ENCODE measurements at regions not wholly inside any gene's neighbourhood (a gene's known extent, or its start where the extent isn't known, plus 50 kb on each side); places are given as distances from the start of the nearest gene placed in this dataset.

DNA sequence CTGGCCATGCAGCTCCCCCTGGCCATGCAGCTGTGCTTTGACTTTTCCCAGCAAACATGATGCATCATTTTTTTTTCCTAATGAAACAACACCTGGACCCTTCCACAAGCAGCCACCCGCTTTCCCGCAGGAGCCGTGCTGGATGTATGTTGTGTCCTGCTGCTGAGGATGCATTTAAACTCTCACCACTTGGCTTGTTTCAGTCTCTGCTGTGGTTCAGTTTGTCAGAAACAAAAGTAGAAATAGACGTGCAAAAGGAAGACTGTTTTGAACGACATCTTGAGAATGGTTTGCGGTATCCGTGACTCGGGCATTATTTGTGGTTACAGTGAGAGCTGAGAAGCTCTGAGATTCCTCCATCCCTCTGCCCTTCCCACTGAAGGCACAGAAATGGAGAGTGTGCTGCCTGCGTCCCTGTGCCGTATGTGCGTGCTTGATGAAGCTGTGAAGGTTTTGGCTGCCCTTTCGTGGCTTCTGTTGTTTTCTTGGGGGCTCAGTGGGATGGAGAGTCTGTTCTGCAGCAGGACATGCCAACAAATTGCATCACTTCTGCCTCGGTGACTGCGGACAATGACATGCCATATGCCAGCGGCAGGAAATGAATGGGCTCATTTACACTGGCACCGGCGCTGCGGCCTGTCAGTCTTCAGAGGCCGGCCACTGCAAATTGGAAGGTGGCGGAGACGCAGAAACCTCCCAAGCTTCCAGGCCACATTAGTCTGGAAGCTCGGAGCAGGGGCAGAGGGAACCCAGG, 417.7 kb upstream of the SALL3 start:
- H3K36me3 ChIP-seq, result no peaks in the 10 kb centered on the region
- TF ChIP-seq, protein P1, sequence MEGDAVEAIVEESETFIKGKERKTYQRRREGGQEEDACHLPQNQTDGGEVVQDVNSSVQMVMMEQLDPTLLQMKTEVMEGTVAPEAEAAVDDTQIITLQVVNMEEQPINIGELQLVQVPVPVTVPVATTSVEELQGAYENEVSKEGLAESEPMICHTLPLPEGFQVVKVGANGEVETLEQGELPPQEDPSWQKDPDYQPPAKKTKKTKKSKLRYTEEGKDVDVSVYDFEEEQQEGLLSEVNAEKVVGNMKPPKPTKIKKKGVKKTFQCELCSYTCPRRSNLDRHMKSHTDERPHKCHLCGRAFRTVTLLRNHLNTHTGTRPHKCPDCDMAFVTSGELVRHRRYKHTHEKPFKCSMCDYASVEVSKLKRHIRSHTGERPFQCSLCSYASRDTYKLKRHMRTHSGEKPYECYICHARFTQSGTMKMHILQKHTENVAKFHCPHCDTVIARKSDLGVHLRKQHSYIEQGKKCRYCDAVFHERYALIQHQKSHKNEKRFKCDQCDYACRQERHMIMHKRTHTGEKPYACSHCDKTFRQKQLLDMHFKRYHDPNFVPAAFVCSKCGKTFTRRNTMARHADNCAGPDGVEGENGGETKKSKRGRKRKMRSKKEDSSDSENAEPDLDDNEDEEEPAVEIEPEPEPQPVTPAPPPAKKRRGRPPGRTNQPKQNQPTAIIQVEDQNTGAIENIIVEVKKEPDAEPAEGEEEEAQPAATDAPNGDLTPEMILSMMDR (IDR thresholded peaks at IDR 0.05), result no peak
- DNase-seq (no peak), ATAC-seq (no peak)
- no peaks in the 10 kb centered on the region for H3K4me1 ChIP-seq
- H3K9me3 ChIP-seq, result no peaks in the 10 kb centered on the region
- H3K4me3 ChIP-seq, result no peak overlapping the region
- H3K27ac ChIP-seq, result no peak overlapping the region
- intact Hi-C loops (cut with DNase I), result no loop called here
- H3K27me3 ChIP-seq (ENCODE audit: low read depth), result no peaks in the 10 kb centered on the region

DNA sequence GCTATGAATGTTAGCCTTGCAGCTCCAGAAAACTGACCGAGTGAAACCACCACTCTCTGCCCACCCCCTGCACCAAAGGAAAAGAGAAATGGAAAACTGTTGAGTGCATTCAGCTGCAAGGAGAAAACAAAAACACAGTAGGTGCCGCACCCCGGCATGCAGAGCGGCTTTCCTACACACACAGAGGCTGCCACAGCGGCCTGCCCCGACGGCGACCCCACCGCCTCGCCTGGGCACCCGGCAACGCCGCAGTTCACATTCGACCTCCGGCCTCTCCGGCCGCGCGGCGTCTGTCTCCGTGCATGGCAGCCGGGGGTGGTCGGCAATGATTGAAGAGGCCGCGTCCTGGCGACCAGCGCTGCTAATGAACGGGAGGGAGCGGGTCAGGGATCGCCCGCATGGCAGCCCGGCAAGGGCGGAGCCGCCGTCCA, 417.1 kb upstream of the SALL3 start:
- intact Hi-C loops (cut with DNase I), result no loop called here
- no peaks in the 10 kb centered on the region for H3K9me3 ChIP-seq
- DNase-seq (no peak), ATAC-seq (no peak)
- no peaks in the 10 kb centered on the region for H3K4me1 ChIP-seq
- H3K27ac ChIP-seq, result no peak overlapping the region
- TF ChIP-seq, protein P1 (IDR thresholded peaks at IDR 0.05), result no peak
- H3K4me3 ChIP-seq, result no peak overlapping the region
- H3K27me3 ChIP-seq (ENCODE audit: low read depth), result no peaks in the 10 kb centered on the region
- no peaks in the 10 kb centered on the region for H3K36me3 ChIP-seq

DNA sequence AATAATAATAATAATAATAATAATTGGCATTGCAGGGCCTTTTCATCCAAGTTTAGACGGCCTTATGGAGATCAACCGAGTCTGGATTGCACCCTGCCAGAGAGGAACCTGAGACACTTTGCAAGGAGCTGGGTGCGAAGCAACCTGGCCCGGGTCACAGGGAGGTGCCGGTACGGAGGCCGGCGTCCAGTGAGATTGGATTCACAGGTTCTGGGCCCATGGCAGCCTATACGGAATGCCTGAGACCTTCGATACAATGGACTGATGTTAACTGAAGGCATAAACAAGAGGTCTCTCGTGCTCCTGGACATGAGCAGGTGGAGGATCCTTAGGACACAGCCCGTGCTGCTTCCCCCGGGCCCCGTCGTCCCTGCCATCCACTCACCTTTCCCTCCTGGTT, 416.5 kb upstream of the SALL3 start:
- TF ChIP-seq, protein P1 (IDR thresholded peaks at IDR 0.05), result no peak
- Histone ChIP-seq H3K27me3 (ENCODE audit: low read depth) (no peaks in the 10 kb centered on the region), H3K4me3 (no peak overlapping the region), H3K36me3 (no peaks in the 10 kb centered on the region), H3K9me3 (no peaks in the 10 kb centered on the region), H3K4me1 (no peaks in the 10 kb centered on the region), H3K27ac (no peak overlapping the region)
- ATAC-seq (no peak), DNase-seq (no peak)
- intact Hi-C loops (cut with DNase I), result no loop called here

DNA sequence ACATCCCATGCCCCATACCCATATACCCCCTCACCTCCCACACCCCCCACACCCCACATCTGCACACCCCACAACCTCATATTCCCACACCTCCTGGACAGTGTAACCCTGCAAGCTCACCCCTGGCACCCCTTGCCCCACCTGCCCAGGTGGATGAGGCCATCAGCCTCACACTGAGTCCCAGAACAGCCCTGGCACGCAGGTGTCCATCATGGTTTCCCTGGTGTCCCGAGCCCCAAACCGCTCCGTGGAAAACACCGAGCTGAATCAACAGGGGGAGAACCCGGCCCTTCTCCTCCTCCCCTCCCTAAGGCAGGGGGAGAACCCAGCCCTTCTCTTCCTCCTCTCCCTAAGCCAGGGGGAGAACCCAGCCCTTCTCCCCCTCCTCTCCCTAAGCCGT, 415.6 kb upstream of the SALL3 start:
- ATAC-seq, result no peak
- intact Hi-C loops (cut with DNase I), result no loop called here
- TF ChIP-seq, protein P1 (IDR thresholded peaks at IDR 0.05), result no peak

DNA sequence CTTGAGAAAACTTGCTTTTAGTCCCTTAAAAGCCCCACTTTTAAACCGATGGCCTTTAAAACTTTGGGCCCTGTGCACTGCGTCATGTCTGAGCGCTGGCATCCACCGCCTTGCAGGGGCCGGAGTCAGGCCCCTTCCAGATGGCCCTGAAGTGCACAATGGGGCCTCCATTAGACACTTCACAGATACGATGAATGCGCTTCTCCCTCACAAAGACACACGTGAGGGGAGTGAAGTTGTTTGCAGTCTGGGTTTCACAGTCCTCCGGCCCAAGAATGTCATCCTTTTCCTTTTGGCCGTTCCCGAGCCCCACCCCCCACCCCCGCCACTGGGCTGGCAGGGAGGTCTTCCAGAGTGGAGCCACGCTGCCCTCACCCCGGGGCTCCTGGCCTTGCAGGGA, 415.1 kb upstream of the SALL3 start:
- no peaks in the 10 kb centered on the region for H3K27me3 ChIP-seq (ENCODE audit: low read depth)
- no peaks in the 10 kb centered on the region for H3K9me3 ChIP-seq
- no peak overlapping the region for H3K4me3 ChIP-seq
- H3K27ac ChIP-seq, result no peak overlapping the region
- no peaks in the 10 kb centered on the region for H3K4me1 ChIP-seq
- intact Hi-C loops (cut with DNase I), result no loop called here
- TF ChIP-seq, protein P1 (IDR thresholded peaks at IDR 0.05), result no peak
- ATAC-seq, result no peak
- DNase-seq, result no peak
- no peaks in the 10 kb centered on the region for H3K36me3 ChIP-seq

More for the DNA sequence above, 415.6 kb upstream of the SALL3 start:
- H3K4me3 ChIP-seq, result no peak overlapping the region
- H3K27me3 ChIP-seq (ENCODE audit: low read depth), result no peaks in the 10 kb centered on the region
- no peak overlapping the region for H3K27ac ChIP-seq
- H3K36me3 ChIP-seq, result no peaks in the 10 kb centered on the region
- no peaks in the 10 kb centered on the region for H3K4me1 ChIP-seq
- DNase-seq, result no peak
- no peaks in the 10 kb centered on the region for H3K9me3 ChIP-seq

All from lower lobe of right lung (tissue), 2 donors.